SK-N-SH (cell line): ENCODE measurements at regions not wholly inside any gene's neighbourhood (a gene's known extent, or its start where the extent isn't known, plus 50 kb on each side); places are given as distances from the start of the nearest gene placed in this dataset.
A peak's percentile ranks its signal among the peaks of the same experiment; 100 is the strongest.

Source experiments
- CTCF ChIA-PET: fragments of 300-600, 350-600 bp; formaldehyde crosslinking; extraction: SDS; loops from one replicate; lab custom pipeline; 2021; lab: Yijun Ruan, JAX
- POLR2A ChIA-PET: fragments of 350-600 bp; sonication (Branson Sonifier 250); formaldehyde crosslinking; extraction: SDS; loops from one replicate; lab custom pipeline; 2020; ENCODE audit warnings: antibody characterized with exemption, inconsistent platforms; lab: Yijun Ruan, JAX
- DNase-seq: peaks from one replicate; pipeline ENCODE4 v3.0.0; 2012
- H2AFZ ChIP-seq: fragments of 200-600 bp; sonication (generic); 2 replicates; pipeline ENCODE4 v1.8.1; 2016; ENCODE audit warnings: antibody characterized with exemption, mild to moderate bottlenecking, low read depth
- H3F3A ChIP-seq: fragments of 200-600 bp; sonication (generic); replicated peaks from 2 replicates; pipeline ENCODE3; 2016; ENCODE audit warnings: antibody characterized with exemption, mild to moderate bottlenecking; ENCODE audit not compliant: insufficient read depth
- H3K27ac ChIP-seq, 2 experiments: fragments of 200-500 bp in 1 of 2; fragments of 200-600 bp in 1 of 2; sonication (Bioruptor generic) in 1 of 2; sonication (generic), shearing (Covaris generic) in 1 of 2; 2 replicates each; pipeline versions ENCODE4 v1.5.1 to v1.6.1; 2014 to 2016; ENCODE audit warnings: low read depth in 2 of 2, inconsistent platforms in 1 of 2, low read length in 1 of 2, mild to moderate bottlenecking in 1 of 2, mixed read lengths in 1 of 2
- H3K27me3 ChIP-seq: fragments of 200-600 bp; sonication (generic), shearing (Covaris generic); 2 replicates; pipeline ENCODE4 v1.6.1; 2016; ENCODE audit warnings: mixed run types; ENCODE audit not compliant: insufficient read depth
- H3K36me3 ChIP-seq, 2 experiments: fragments of 200-500 bp in 1 of 2; fragments of 200-600 bp in 1 of 2; sonication (Bioruptor generic) in 1 of 2; sonication (generic) in 1 of 2; replicated peaks in 1 of 2; 2 replicates each; pipeline versions ENCODE3 to v1.5.1; 2014 to 2016; ENCODE audit warnings: low read length in 1 of 2, mild to moderate bottlenecking in 1 of 2; ENCODE audit not compliant: insufficient read depth in 2 of 2, control insufficient read depth in 1 of 2
- H3K4me1 ChIP-seq, 2 experiments: fragments of 200-500 bp in 1 of 2; fragments of 200-600 bp in 1 of 2; sonication (Bioruptor generic) in 1 of 2; sonication (generic), shearing (Covaris generic) in 1 of 2; 2 replicates each; pipeline versions ENCODE4 v1.5.1 to v1.6.1; 2014 to 2016; ENCODE audit warnings: low read depth in 1 of 2, low read length in 1 of 2, mixed run types in 1 of 2; ENCODE audit not compliant: insufficient read depth in 2 of 2, control insufficient read depth in 1 of 2
- H3K4me2 ChIP-seq: fragments of 200-600 bp; sonication (generic), shearing (Covaris generic); 2 replicates; pipeline ENCODE4 v1.6.1; 2017; ENCODE audit warnings: mixed run types
- H3K4me3 ChIP-seq, 2 experiments: fragments of 200-500 bp in 1 of 2; fragments of 200-600 bp in 1 of 2; sonication (Bioruptor generic) in 1 of 2; sonication (generic), shearing (Covaris generic) in 1 of 2; 2 replicates each; pipeline versions ENCODE4 v1.5.1 to v1.8.1; 2014 to 2016; ENCODE audit warnings: low read depth in 2 of 2, inconsistent platforms in 1 of 2, low read length in 1 of 2, mild to moderate bottlenecking in 1 of 2, mixed read lengths in 1 of 2, moderate library complexity in 1 of 2
- H3K79me2 ChIP-seq: fragments of 200-600 bp; sonication (generic); 2 replicates; pipeline ENCODE4 v1.8.1; 2017; ENCODE audit warnings: mild to moderate bottlenecking; ENCODE audit not compliant: insufficient read depth
- H3K9ac ChIP-seq: fragments of 200-600 bp; sonication (generic); 2 replicates; pipeline ENCODE4 v1.6.1; 2017; ENCODE audit warnings: mixed run types
- H3K9me2 ChIP-seq: fragments of 200-600 bp; sonication (generic); 2 replicates; pipeline ENCODE4 v1.6.1; 2017; ENCODE audit warnings: mixed run types
- H3K9me3 ChIP-seq: fragments of 200-600 bp; sonication (generic); 2 replicates; pipeline ENCODE4 v1.6.1; 2017; ENCODE audit warnings: mixed run types, mild to moderate bottlenecking, moderate library complexity
- H4K20me1 ChIP-seq: fragments of 200-600 bp; sonication (generic); 2 replicates; pipeline ENCODE4 v1.6.1; 2017; ENCODE audit warnings: mild to moderate bottlenecking, mixed run types; ENCODE audit not compliant: insufficient read depth
- CHD2 ChIP-seq: fragments of 150-350 bp; IDR thresholded peaks from 2 replicates; pipeline ENCODE4 v1.6.1; 2018; ENCODE audit warnings: low read length; ENCODE audit not compliant: partially characterized antibody
- GATA2 ChIP-seq: sonication (generic); formaldehyde crosslinking; IDR thresholded peaks from 2 replicates; pipeline ENCODE4 v1.5.0; 2020; ENCODE audit warnings: mild to moderate bottlenecking, missing genetic modification reagents
- MXI1 ChIP-seq: IDR thresholded peaks from 2 replicates; pipeline ENCODE4 v1.6.1; 2012; ENCODE audit warnings: mild to moderate bottlenecking, low read depth, low read length, improper control_type of control experiment
- RAD21 ChIP-seq: IDR thresholded peaks from 2 replicates; pipeline ENCODE4 v1.6.1; 2012; ENCODE audit warnings: mild to moderate bottlenecking, low read length
- SMC3 ChIP-seq: IDR thresholded peaks from 2 replicates; pipeline ENCODE4 v1.6.1; 2012; ENCODE audit warnings: low read depth, low read length, improper control_type of control experiment
- TCF12 ChIP-seq: IDR thresholded peaks from 2 replicates; pipeline ENCODE4 v1.4.0; 2012
- WGBS: methylation state at CpG from one replicate; pipeline ENCODE4 v1.1.6; 2017; ENCODE audit warnings: low lambda C conversion rate; 5-methylcytosine and 5-hydroxymethylcytosine counted together
- TF ChIP-seq, protein P1 (sequence below): fragments of 200-600 bp; sonication (generic); IDR thresholded peaks from 2 replicates; pipeline ENCODE4 v1.6.1; 2017; ENCODE audit warnings: antibody characterized with exemption, mild to moderate bottlenecking, moderate library complexity
- TF ChIP-seq, protein P2 (sequence below): fragments of 150-350 bp; IDR thresholded peaks from 2 replicates; pipeline ENCODE4 v1.6.1; 2016; ENCODE audit warnings: mild to moderate bottlenecking, low read depth, low read length

DNA sequence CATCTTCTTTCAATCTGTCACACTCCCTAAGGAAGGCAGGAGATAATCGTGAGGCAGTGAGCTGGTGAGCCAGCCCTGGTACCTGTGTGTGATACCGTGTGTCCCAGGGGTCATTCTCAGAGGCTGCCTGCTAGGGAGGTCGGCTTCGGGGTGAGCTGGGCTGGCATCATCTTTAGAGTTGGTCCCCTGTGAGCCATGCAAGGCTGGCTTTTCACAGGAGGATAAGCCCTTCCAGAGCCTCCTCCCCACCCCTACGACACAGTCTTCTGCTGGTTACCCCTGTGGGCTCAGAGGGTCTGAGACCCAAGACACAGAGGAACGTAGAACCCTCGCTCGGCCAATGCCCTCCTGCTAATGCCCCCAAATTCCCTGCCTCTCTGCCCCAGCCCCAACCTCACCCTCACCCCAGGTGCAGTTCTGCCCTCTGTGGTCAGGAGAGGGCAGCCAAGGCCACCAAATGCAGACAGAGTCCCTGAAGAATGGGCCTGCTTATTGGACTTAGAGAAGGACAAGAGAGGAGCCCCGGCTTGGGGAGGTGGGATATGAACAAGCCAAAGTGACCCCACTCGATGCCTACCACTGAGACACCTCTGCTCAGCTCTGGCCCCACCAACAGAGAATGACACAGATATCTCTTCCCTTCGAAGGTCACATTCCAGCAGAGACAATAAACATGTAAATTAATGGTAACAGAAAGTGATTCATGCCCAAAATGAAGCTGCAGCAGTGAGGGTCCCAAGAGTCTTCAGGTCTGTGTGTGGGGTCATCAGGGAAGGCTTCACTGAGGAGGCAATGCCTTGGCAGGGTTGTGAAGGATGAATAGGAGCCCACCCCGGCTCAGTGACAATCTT lies 80.8 kb upstream of the CCL1 start:
- Histone ChIP-seq H3K9me3 (no peaks in the 10 kb centered on the region), H3K9me2 (no peaks in the 10 kb centered on the region), H3K4me2 (no peak overlapping the region), H3K27ac (no peak overlapping the region), H3K36me3 (no peaks in the 10 kb centered on the region), H2AFZ (no peak overlapping the region), H3K4me3 (no peak overlapping the region; a peak in 1 of 4 replicates), H4K20me1 (no peaks in the 10 kb centered on the region), H3K27me3 (no peaks in the 10 kb centered on the region), H3K9ac (no peak overlapping the region)
- POLR2A ChIA-PET, result no interaction called here
- peak; percentile 76 for DNase-seq
- 6% methylated on average over 10 of the region's 12 CpGs for WGBS
- peak; percentile 83 for TF ChIP-seq RAD21
- TF ChIP-seq TCF12, result no peak
- no peak for TF ChIP-seq CHD2
- no peak for TF ChIP-seq MXI1
- TF ChIP-seq, protein P1, sequence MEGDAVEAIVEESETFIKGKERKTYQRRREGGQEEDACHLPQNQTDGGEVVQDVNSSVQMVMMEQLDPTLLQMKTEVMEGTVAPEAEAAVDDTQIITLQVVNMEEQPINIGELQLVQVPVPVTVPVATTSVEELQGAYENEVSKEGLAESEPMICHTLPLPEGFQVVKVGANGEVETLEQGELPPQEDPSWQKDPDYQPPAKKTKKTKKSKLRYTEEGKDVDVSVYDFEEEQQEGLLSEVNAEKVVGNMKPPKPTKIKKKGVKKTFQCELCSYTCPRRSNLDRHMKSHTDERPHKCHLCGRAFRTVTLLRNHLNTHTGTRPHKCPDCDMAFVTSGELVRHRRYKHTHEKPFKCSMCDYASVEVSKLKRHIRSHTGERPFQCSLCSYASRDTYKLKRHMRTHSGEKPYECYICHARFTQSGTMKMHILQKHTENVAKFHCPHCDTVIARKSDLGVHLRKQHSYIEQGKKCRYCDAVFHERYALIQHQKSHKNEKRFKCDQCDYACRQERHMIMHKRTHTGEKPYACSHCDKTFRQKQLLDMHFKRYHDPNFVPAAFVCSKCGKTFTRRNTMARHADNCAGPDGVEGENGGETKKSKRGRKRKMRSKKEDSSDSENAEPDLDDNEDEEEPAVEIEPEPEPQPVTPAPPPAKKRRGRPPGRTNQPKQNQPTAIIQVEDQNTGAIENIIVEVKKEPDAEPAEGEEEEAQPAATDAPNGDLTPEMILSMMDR, result peak; percentile 37
- peak; percentile 56; the same call in 1 of the 2 replicates for TF ChIP-seq SMC3
- TF ChIP-seq, protein P2, sequence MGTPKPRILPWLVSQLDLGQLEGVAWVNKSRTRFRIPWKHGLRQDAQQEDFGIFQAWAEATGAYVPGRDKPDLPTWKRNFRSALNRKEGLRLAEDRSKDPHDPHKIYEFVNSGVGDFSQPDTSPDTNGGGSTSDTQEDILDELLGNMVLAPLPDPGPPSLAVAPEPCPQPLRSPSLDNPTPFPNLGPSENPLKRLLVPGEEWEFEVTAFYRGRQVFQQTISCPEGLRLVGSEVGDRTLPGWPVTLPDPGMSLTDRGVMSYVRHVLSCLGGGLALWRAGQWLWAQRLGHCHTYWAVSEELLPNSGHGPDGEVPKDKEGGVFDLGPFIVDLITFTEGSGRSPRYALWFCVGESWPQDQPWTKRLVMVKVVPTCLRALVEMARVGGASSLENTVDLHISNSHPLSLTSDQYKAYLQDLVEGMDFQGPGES, result no peak
- TF ChIP-seq, all 33 proteins: peak for 3
- H3F3A ChIP-seq, result no peaks in the 10 kb centered on the region
- no peaks in the 10 kb centered on the region for H3K4me1 ChIP-seq
- CTCF ChIA-PET, result interaction anchor here (0.6 to 4.3 kb wide), 27 partner anchors 9 to 699 kb away, joined by 3 to 13 read pairs (median 3); partner anchors contain the start of genes FNDC8 and RAD51D
- H3K79me2 ChIP-seq, result no peaks in the 10 kb centered on the region

DNA sequence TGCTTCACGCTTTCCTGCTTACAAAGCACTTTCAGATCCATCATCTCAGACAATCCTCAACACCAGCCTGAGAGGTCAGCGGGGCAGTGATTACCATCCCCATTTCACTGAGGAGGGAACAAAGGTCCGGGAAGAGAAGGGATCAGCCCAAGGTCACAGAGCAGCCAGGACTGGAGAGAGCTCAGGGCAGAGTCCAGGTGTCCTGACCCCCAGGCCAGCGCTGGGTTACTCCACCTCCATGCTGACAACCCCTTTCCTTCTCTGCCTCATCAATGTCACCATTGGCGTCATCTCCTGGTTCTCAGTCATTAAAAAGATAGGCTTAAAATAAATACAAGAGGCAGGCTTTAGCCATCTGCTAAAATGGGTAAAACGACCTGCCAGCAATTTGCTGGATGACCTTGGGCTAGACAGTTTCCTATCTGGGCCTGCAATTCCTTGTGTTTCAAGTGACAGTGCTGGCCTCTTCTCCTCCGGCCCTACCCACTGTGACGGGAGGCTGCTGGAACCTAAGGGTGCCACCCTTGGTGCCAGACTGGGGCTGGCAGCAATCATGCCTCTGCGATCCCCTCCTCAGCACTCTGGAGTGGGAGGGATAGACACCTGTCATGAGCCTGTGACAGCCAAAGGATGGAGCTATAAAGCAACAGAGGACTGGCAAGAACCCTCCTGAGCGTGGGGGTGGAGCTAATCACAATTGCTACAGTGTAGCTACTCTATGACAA lies 79.5 kb upstream of the CCL1 start:
- ChIA-PET CTCF (interaction anchor here (0.6 to 4.3 kb wide), 11 partner anchors 10 to 1134 kb away, joined by 3 to 13 read pairs (median 8); partner anchors contain the start of gene FNDC8), POLR2A (no interaction called here)
- H3K9ac ChIP-seq, result no peak overlapping the region
- no peaks in the 10 kb centered on the region for H3K9me3 ChIP-seq
- no peak overlapping the region for H3K27ac ChIP-seq
- no peaks in the 10 kb centered on the region for H3K27me3 ChIP-seq
- no peak for DNase-seq
- H4K20me1 ChIP-seq, result no peaks in the 10 kb centered on the region
- no peaks in the 10 kb centered on the region for H3K4me1 ChIP-seq
- H3F3A ChIP-seq, result no peaks in the 10 kb centered on the region
- 15% methylated on average over 8 of the region's 10 CpGs for WGBS
- H3K4me3 ChIP-seq, result no peak overlapping the region
- TF ChIP-seq, protein P1, result no peak
- TF ChIP-seq GATA2 (CRISPR knock-in tag), result no peak
- no peak overlapping the region for H3K4me2 ChIP-seq
- H3K9me2 ChIP-seq, result no peaks in the 10 kb centered on the region
- no peaks in the 10 kb centered on the region for H3K36me3 ChIP-seq
- H3K79me2 ChIP-seq, result no peaks in the 10 kb centered on the region
- no peak overlapping the region for H2AFZ ChIP-seq
